Skeletal muscle satellite cell (primary cell): ENCODE measurements at regions not wholly inside any gene's neighbourhood (a gene's known extent, or its start where the extent isn't known, plus 50 kb on each side); places are given as distances from the start of the nearest gene placed in this dataset.
"Not testable (repeated sequence)": the region's sequence is repeated elsewhere in the genome, so short reads cannot be mapped to it uniquely, and the experiment has no call there.

Experiments used
- H3K27me3 ChIP-seq: 2 replicates; pipeline ENCODE4 v1.7.0; 2013; ENCODE audit warnings: low read length; ENCODE audit not compliant: control insufficient read depth, insufficient read depth
- H3K36me3 ChIP-seq: 2 replicates; pipeline ENCODE4 v1.7.0; 2013; ENCODE audit warnings: mild to moderate bottlenecking, control low read depth, low read length; ENCODE audit not compliant: insufficient read depth
- H3K4me1 ChIP-seq: 2 replicates; pipeline ENCODE4 v1.7.0; 2013; ENCODE audit warnings: low read length; ENCODE audit not compliant: control insufficient read depth, insufficient read depth
- H3K4me2 ChIP-seq: 2 replicates; pipeline ENCODE4 v1.7.0; 2013; ENCODE audit warnings: mild to moderate bottlenecking, low read length
- H3K4me3 ChIP-seq: 2 replicates; pipeline ENCODE4 v1.7.0; 2013; ENCODE audit warnings: low read length
- H3K9ac ChIP-seq: 2 replicates; pipeline ENCODE4 v1.7.0; 2013; ENCODE audit warnings: mild to moderate bottlenecking, low read depth, low read length, moderate library complexity
- H3K9me3 ChIP-seq: replicated peaks from 2 replicates; pipeline ENCODE4 v1.7.0; 2013; ENCODE audit warnings: mild to moderate bottlenecking, control low read depth, low read length

- H3K4me1 ChIP-seq, H3K4me2 ChIP-seq, H3K27me3 ChIP-seq, H3K9ac ChIP-seq, H3K9me3 ChIP-seq, H3K4me3 ChIP-seq, H3K36me3 ChIP-seq: not testable (repeated sequence)
These were observed 136.6 kb upstream of the C1QTNF3 start for GRCh38 chr5:34179453-34180190.

- not testable (repeated sequence) for H3K4me3 ChIP-seq, H3K9ac ChIP-seq, H3K9me3 ChIP-seq, H3K4me2 ChIP-seq, H3K4me1 ChIP-seq, H3K36me3 ChIP-seq, H3K27me3 ChIP-seq
These were observed 137.2 kb upstream of the C1QTNF3 start for GRCh38 chr5:34180225-34180624.

GRCh38 chr5:34180940-34181614 is 138.1 kb upstream of the C1QTNF3 start:
- not testable (repeated sequence) for H3K9me3 ChIP-seq, H3K36me3 ChIP-seq, H3K4me1 ChIP-seq, H3K27me3 ChIP-seq, H3K9ac ChIP-seq, H3K4me3 ChIP-seq, H3K4me2 ChIP-seq

GRCh38 chr5:34185005-34185404 is 142.0 kb upstream of the C1QTNF3 start:
- not testable (repeated sequence) for H3K9me3 ChIP-seq, H3K4me2 ChIP-seq, H3K27me3 ChIP-seq, H3K4me1 ChIP-seq, H3K36me3 ChIP-seq, H3K4me3 ChIP-seq, H3K9ac ChIP-seq

GRCh38 chr5:34185572-34185971 is 142.6 kb upstream of the C1QTNF3 start:
- not testable (repeated sequence) for H3K9me3 ChIP-seq, H3K9ac ChIP-seq, H3K4me3 ChIP-seq, H3K4me2 ChIP-seq, H3K4me1 ChIP-seq, H3K36me3 ChIP-seq, H3K27me3 ChIP-seq

GRCh38 chr5:34186108-34186507 is 143.1 kb upstream of the C1QTNF3 start:
- H3K4me3 ChIP-seq, H3K27me3 ChIP-seq, H3K9ac ChIP-seq: not testable (repeated sequence)

GRCh38 chr5:34186865-34187264 is 143.9 kb upstream of the C1QTNF3 start:
- not testable (repeated sequence) for H3K4me3 ChIP-seq, H3K4me2 ChIP-seq, H3K4me1 ChIP-seq, H3K9me3 ChIP-seq, H3K9ac ChIP-seq, H3K36me3 ChIP-seq, H3K27me3 ChIP-seq

More at GRCh38 chr5:34186108-34186507, 143.1 kb upstream of the C1QTNF3 start:
- not testable (repeated sequence) for H3K36me3 ChIP-seq, H3K4me1 ChIP-seq, H3K9me3 ChIP-seq, H3K4me2 ChIP-seq

GRCh38 chr5:34187441-34187840 is 144.4 kb upstream of the C1QTNF3 start:
- H3K4me2 ChIP-seq, H3K9me3 ChIP-seq, H3K4me1 ChIP-seq, H3K4me3 ChIP-seq, H3K27me3 ChIP-seq, H3K9ac ChIP-seq, H3K36me3 ChIP-seq: not testable (repeated sequence)

- H3K9ac ChIP-seq, H3K27me3 ChIP-seq, H3K4me1 ChIP-seq, H3K9me3 ChIP-seq, H3K4me3 ChIP-seq, H3K4me2 ChIP-seq, H3K36me3 ChIP-seq: not testable (repeated sequence)
These were observed 145.2 kb upstream of the C1QTNF3 start for GRCh38 chr5:34188001-34188822.

- not testable (repeated sequence) for H3K9ac ChIP-seq, H3K9me3 ChIP-seq, H3K4me1 ChIP-seq, H3K27me3 ChIP-seq, H3K36me3 ChIP-seq, H3K4me2 ChIP-seq, H3K4me3 ChIP-seq
These were observed 146.2 kb upstream of the C1QTNF3 start for GRCh38 chr5:34189246-34189645.

- not testable (repeated sequence) for H3K27me3 ChIP-seq, H3K4me2 ChIP-seq, H3K4me1 ChIP-seq, H3K4me3 ChIP-seq, H3K36me3 ChIP-seq, H3K9me3 ChIP-seq, H3K9ac ChIP-seq
These were observed 146.9 kb upstream of the C1QTNF3 start for GRCh38 chr5:34189752-34190411.
